ENCODE measurements at regions not wholly inside any gene's neighbourhood (a gene's known extent, or its start where the extent isn't known, plus 50 kb on each side); places are given as distances from the start of the nearest gene placed in this dataset.
A peak's percentile ranks its signal among the peaks of the same experiment; 100 is the strongest.
"Not testable (repeated sequence)": the region's sequence is repeated elsewhere in the genome, so short reads cannot be mapped to it uniquely, and the experiment has no call there.

DNA sequence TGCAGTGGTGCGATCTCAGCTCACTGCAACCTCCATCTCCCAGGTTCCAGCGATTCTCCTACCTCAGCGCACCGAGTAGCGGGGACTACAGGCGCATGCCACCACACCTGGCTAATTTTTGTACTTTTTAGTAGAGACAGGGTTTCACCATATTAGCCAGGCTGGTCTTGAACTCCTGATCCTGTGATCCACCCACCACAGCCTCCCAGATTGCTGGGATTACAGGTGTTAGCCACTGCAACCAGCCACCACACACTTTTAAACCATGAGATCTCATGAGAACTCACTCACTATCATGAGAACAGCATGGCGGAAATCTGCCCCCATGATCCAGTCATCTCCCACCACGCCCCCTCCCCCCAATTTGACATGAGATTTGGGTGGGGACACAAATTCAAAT, 636.9 kb downstream of the MCTP2 start:
- DNase-seq (ENCODE audit: low read depth in 4 of 4, low spot score in 3 of 4) = not testable (repeated sequence)

DNA sequence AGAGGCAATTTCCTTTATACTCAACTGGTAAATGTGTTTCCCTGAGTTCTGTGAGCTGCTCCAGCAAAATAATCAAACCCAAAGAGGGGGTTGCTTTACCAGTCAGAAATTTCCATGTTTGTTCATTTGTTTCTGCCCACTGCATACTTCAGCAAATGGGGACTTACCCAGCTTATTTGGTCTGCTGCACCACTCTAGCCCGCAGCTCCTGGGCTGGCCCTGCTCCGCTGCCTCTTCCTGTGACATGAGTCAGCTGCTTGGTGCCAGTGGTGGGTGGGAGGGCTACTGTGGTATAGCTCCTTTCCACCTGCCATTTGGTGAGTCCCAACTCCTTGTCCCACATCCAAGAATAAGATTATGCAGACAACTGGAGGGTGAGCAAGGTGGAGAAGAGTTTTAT, 644.2 kb downstream of the MCTP2 start:
- no peak for DNase-seq (ENCODE audit: low read depth in 4 of 4, low spot score in 3 of 4)

DNA sequence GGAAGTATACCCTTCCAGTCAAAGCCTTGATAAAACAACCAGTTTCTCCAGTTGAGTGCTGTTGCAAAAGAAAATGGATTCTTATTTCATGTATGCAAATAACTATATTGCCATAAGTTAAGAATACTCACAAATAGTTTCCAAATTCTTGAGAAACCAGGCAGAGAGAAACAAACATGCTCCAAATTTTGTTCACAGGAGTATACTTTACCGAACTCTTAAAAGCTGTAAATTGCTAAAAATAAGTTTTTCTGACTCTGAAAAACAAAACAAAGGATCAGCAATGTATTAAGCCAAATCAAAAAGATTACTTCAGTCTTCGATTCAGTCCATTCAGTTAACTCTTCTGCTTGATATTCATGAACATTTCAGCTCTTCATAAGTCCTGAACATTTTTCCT, 646.5 kb downstream of the MCTP2 start:
- DNase-seq (ENCODE audit: low read depth in 4 of 4, low spot score in 3 of 4) = no peak

DNA sequence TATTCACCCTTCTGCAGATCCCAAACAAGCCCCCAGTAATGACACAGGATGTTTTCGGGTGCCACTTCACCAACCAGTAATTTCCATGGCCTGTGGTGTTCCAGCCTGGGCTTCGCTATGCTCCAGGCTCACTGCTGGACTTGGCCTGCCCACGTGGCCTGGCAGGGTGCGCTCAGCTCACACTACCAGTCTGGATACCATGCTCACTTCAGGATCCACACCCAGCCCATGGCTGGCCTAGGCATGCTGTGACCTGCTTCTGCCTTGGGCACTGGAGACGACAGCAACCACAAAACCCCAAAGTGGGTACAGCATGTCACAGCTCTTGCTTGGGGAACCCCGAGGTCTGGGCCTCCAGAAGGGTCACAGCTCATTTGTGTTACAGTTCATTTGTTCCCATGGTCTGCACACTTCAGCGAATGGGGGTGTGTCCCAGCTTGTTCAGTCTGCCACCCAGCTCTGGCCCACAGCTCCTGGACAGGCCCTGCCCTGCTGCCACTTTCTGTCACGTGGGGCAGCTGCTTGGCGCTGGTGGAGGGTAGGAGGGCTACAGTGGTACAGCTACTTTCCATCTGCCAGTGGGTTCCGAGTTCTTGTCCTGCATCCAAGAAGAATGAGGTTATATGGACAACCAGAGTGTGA, 650.8 kb downstream of the MCTP2 start:
- DNase-seq (ENCODE audit: low read depth in 4 of 4, low spot score in 3 of 4) = no peak

DNA sequence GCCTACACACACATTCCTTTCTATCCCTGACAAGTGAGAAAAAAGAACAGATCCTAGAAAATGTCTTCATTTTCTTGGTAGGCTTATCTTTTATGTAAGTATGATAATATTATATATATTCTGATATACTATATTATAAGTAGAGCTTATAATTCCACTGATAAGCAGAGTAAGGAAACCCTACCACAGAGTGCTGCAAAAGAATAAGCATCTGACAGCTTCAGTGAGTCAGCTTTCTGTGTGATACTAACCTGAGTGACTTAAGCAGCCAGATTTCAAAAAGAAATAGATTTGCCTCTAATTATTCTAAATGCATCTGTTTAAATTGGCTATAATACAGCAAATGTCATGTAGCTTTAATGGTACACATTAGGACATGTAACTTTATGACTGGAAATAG, 656.0 kb downstream of the MCTP2 start:
- DNase-seq (ENCODE audit: low read depth in 4 of 4, low spot score in 3 of 4) = no peak

DNA sequence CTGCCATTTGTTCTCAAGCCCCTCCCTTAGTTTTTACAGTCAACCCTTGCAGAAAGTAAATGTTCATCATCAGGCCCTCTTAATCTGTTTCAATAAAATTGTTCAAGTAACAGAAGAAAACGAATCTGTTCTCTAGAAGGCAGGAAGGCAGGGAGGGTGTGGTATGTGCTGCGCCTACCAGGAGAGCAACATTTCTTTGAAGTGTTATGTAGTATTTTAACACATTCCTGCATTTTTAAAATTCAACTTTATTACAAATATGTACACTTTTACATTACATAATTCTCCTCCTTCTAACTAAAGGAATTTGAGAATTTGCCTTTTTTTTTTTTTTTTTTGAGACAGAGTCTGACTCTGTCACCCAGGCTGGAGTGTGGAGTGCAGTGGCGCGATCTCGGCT, 657.8 kb downstream of the MCTP2 start:
- no peak for DNase-seq (ENCODE audit: low read depth in 4 of 4, low spot score in 3 of 4)

DNA sequence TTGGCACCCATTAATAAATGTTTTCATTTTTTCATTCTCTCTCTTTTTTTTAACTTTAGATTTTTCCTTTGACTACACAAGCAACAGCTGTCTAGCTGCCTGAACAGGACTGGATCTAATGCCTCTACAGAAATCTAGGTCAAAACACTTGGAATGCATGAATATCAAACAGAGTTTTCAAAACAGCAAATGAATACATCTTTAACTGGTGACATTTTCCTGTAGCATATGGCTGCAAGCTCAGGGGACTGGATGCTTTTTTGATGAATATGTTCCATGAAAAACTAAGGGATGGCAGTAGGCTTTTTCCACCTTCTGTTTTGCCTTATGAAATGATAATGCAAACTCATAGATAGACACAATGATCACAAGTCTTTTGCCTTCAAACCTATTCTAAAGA, 661.7 kb downstream of the MCTP2 start:
- DNase-seq (ENCODE audit: low read depth in 4 of 4, low spot score in 3 of 4) = no peak

DNA sequence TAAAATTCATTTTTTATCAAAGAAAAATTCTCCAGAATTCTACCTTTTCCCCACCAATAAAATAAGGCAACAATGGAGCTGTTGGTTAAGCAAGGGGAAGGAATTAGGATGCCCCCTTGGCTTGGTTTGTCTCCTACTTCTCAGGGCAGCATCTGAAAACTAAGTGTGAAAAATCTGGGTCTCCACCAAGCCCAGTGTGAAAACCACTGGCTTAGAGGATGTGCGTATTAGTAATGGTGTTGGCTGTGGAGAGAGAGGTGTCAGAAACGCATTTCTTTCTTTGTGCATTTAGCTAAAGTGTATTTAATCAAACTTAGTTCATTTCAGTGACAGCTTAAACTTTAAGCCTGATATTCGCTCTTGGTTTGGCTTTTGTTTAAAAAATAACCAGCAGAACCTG, 662.7 kb downstream of the MCTP2 start:
- no peak for DNase-seq (ENCODE audit: low read depth in 4 of 4, low spot score in 3 of 4)

DNA sequence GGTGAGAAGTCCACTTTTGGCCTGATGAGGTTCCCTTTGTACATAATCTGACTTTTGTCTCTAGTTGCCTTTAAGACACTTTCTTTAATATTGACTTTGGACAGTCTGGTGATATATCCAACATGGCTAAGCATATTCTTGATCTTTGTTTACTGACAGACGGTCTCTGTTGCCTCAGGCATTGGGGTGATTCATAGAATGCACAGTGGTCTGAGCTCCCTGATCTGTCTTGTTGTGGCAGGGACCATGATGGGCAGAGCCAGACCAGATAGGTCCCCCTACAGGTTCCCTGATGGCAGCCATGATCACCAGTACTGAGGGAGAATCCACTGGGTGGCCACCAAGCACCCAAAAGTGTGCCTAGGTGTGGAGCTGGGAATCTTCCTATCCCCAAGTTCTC, 678.1 kb downstream of the MCTP2 start:
- DNase-seq (ENCODE audit: low read depth in 4 of 4, low spot score in 3 of 4) = no peak

DNA sequence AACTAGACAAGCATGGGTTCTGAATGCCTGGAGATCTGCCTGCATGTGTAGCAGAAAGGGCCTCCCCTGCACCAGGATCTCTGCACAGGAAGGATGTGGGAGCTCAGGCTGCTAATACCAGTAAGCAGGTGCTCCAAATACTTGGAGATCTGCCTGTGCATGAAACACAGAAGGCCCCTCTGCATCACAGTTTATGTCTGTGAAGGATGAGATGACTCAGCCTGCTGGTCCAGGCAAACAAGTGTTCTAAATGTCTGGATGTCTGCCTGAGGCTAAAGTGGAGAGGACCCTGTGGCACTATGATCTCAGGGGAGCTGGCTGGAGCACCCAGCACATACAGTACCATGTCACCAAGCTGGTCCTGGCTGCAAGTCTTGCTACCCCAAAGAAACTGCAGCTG, 678.8 kb downstream of the MCTP2 start:
- DNase-seq (ENCODE audit: low read depth in 4 of 4, low spot score in 3 of 4) = no peak

DNA sequence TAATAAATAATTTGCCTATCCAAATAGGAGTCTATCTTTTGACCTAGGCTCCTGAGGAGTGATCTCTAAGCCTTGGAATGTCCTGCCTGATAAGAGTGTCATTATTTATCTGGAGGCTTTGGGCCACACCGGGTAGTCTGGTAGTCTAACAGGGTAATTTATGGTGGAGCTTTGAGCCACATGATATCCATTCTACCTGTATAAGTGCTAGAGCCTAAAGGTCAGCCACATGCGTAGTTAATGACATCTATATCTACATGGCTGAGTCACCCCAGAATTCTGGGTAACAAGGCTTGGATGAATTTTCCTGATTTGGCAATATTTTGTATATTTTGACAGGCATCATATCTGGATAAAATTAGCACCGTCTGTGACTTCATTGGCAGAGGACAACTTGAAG, 681.4 kb downstream of the MCTP2 start:
- DNase-seq (ENCODE audit: low read depth in 4 of 4, low spot score in 3 of 4) = no peak

DNA sequence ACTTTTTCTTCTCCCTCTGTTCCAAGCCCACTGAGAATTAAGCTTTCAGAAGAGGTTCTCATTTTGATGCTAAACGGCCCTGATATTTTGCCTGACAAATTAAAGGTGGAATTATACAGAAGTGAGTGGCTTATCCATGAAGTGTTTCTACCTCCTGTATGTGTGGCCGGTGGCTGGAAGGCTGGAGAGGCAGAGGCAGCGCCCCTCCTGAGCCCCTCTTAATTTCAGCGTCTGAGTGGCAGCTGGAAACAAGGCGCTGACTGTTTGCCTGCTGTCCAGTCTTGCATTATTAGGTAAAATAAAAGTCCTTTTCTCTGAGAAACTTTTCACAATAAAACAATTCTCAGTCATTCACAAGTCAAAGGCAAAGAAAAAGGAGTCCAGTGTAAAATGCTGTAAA, 685.7 kb downstream of the MCTP2 start:
- no peak for DNase-seq (ENCODE audit: low read depth in 4 of 4, low spot score in 3 of 4)

DNA sequence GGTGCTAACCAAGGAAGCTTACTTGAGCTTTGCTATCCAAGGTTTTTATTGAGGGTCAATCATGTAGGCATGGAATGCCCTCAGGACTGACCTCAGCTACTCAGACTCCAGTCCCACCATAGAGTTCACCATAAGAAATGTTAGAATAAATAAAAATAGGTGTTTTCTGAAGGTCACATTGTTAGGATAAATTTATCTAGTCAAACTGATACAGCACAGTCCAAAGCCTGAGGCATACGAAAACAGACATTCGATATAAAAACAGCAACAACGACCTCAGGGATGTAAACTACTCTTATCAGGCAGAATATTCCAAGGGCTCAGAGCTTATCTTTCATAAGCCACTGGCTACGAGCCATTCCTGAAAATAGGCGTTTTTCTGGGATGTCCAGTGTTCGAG, 690.6 kb downstream of the MCTP2 start:
- DNase-seq (ENCODE audit: low read depth in 4 of 4, low spot score in 3 of 4) = no peak

DNA sequence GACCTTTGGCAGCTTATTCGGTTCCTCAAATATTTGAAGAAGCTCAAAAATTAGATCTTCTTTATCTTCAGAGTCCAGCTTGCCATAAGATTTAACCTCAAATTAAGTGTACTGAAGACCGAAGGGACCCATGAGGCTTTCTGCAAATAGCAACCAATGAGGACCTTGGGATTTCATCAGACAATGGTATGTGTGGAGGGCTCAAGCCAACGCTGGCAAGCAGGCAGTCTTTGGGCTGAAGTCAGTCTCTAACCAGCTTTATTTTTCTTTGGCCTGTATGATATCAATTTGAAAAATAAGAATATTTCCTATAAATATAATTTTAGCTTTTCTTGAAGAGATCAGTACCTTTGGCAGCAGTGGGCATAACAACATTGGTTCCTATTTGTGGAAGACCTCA, 692.7 kb downstream of the MCTP2 start:
- no peak for DNase-seq (ENCODE audit: low read depth in 4 of 4, low spot score in 3 of 4)

DNA sequence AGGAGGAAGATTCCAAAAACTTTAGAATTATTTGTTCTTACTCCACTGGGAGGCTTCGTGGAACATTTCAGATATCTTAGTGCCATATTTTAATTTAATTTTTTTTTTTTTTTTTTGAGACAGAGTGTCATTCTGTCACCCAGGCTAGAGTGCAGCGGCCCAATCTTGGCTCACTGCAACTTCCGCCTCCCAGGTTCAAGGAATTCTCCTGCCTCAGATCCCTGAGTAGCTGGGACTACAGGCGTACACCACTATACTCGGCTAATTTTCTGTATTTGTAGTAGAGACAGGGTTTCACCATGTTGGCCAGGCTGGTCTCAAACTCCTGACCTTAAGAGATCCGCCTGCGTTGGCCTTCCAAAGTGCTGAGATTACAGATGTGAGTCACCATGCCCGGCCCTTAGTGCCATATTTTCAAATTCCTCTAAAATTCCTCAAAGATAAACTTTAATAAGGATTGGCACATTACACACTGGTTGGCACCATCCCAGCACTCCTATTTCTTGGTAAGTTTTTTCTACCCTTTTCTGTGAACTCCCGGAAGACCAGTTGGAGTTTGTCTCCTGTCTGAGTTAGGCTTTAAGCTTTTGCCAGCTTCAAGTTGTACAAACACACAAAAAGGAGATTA, 693.7 kb downstream of the MCTP2 start:
- peak in 2 of 4 donors; percentile 8 to 11 for DNase-seq (ENCODE audit: low read depth in 4 of 4, low spot score in 3 of 4)

DNA sequence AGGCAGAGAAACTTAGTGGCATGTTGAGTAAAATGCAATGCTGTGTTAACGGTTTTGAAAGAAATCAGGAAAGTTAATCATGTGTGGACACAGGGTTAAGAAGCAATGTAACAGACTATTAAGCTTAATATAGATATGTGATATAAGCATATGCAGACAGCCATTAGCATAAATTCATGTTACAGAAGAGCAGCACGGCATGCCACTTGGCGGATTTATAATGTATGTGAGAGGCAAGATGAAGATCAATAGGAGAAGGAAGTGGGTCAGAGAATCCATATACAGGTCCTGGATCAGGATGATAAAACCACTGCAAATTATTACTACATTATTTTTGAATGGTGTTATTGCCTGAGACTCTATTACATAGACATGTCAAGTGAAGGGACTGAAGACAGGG, 694.3 kb downstream of the MCTP2 start:
- no peak for DNase-seq (ENCODE audit: low read depth in 4 of 4, low spot score in 3 of 4)

DNA sequence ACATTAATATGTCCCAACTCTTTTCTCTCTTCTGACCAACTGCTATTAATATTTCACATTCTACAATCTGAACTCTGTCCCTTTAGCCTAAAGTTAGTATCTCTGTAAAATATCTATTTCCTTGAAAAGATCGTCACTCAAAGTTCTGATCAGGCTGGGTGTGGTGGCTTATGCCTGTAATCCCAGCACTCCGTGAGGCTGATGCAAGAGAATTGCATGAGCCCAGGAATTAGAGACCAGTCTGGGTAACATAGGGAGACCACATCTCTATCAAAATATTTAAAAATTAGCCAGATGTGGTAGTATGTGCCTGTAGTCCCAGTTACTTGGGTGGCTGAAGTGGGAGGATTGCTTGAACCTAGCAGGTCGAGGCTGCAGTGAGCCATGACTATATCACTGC, 695.6 kb downstream of the MCTP2 start:
- DNase-seq (ENCODE audit: low read depth in 4 of 4, low spot score in 3 of 4) = no peak

DNA sequence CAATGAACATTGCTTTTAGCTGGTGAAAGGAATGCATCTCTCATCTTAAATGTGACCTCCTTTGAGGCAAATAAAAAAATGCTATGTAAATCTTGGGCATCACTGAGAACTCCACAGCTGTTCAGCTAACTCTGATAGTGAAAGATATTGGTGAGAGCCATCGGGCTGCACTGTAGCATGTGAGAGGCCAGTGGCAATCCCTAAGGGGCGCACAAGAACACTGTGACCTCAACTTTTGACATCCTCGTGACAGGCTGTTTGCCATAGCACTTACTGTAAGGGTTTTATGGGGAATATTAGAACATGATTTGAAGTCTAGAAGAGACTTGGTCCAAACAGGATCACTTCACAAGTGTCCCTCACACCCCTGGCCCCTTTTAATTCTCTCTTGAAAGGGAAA, 697.9 kb downstream of the MCTP2 start:
- no peak for DNase-seq (ENCODE audit: low read depth in 4 of 4, low spot score in 3 of 4)

DNA sequence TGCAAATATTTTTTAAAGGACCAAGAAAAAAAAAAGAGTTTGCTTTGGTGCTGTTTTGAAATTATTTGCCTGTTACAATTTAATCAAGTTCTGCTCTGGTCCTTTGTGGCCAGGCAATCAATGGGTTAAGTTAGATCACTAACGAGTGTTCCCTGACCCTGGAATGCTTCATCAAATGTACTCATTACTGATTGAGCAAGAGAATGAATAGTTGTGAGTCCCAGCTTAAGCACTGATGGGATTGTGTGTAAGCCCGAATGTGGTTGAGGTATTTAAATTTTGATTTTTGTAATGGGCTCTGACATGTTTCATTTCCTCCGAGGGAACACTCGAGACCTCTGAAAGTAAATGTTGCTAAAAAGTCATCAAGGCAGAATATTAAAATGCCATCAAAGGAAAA, 699.1 kb downstream of the MCTP2 start:
- DNase-seq (ENCODE audit: low read depth in 4 of 4, low spot score in 3 of 4) = no peak

DNA sequence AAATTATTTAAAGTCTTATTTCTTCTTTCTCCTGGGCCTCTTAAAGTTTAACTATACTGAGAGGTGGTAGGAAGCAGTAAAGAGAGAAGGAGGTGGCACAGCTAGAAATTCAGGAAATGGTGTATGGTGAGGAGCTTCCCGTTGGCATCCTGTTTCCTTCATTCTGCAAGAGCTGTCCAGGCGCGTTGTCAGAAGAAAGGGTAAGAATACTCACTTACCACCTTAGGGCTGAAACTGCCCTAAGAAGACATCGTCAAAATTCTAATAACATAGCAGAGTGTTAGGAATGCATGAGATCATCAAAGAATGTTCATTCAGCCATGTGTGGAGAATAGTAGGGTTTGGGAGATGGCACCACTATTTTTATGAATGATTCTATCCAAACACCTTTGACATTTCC, 699.6 kb downstream of the MCTP2 start:
- DNase-seq (ENCODE audit: low read depth in 4 of 4, low spot score in 3 of 4) = no peak

DNA sequence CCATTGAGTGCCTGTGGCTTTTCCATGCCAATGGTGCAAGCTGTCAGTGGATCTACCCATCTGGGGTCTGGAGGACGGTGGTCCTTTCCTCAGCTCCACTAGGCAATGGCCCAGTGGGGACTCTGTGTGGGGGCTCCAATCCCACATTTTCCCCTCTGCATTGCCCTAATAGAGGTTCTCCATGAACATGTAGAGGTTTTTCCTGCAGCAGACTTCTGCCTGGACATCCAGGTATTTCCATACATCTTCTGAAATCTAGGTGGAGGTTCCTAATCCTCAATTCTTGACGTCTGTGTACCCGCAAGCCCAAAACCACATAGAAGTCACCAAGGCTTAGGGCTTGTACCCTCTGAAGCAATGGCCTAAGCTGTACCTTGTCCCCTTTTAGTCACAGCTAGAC, 703.1 kb downstream of the MCTP2 start:
- no peak for DNase-seq (ENCODE audit: low read depth in 4 of 4, low spot score in 3 of 4)

DNA sequence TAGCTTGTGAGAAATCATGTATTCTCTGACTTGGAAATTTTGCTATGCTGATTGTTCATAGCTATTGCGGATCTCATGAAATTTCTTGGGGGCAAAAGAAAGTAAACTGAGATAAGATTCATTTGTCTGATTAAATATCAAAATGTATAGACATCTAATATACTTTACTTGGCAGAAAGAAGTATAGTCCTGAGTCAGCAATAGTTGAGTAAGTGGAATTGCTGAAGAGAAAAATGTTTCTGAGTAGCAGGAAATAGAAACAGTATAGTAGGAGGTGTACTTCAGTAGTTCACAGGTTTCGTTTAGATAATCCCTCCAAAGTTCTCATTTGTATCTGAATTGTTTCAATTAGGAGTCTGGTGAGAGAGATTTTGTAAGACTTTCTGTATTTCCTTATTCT, 705.9 kb downstream of the MCTP2 start:
- DNase-seq (ENCODE audit: low read depth in 4 of 4, low spot score in 3 of 4) = no peak

DNA sequence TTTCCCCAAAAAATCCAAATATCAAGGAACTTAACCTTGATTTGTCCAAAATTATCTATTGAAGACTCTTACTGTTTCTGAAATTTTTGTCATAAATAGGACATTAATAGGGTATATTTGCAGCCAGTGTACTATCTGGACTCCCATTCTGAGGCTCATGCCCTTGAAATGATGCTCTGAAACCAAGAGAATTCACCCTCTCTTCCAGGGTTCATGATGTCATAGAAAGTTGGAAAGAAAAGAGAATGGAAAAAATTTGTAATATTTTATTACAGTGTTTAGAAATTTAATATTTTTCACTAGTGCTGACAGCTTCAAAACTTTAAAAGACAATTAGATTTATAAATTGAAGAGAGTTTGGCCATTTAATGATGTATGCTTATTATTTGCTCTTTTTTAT, 712.5 kb downstream of the MCTP2 start:
- no peak for DNase-seq (ENCODE audit: low read depth in 4 of 4, low spot score in 3 of 4)
